Inflammatory macrophage (primary cell): ENCODE measurements at regions not wholly inside any gene's neighbourhood (a gene's known extent, or its start where the extent isn't known, plus 50 kb on each side); places are given as distances from the start of the nearest gene placed in this dataset.
A peak's percentile ranks its signal among the peaks of the same experiment; 100 is the strongest.
"Not testable (repeated sequence)": the region's sequence is repeated elsewhere in the genome, so short reads cannot be mapped to it uniquely, and the experiment has no call there.

ENCODE experiments used
- DNase-seq, 2 donors: peaks; one replicate each; pipeline ENCODE4 v3.0.0-alpha.2; 2020 to 2022

- DNase-seq, result no peak
Measured at GRCh38 chr3:152583963-152584362, 251.0 kb upstream of the P2RY1 start.

GRCh38 chr3:152586974-152587373, 248.0 kb upstream of the P2RY1 start:
- no peak for DNase-seq

- no peak for DNase-seq
Measured at GRCh38 chr3:152587861-152588260, 247.1 kb upstream of the P2RY1 start.

GRCh38 chr3:152589644-152590043, 245.3 kb upstream of the P2RY1 start:
- no peak for DNase-seq

- DNase-seq, result no peak
Measured at GRCh38 chr3:152591515-152591914, 243.4 kb upstream of the P2RY1 start.

- no peak for DNase-seq
Measured at GRCh38 chr3:152593242-152593641, 241.7 kb upstream of the P2RY1 start.

GRCh38 chr3:152595975-152596821, 238.7 kb upstream of the P2RY1 start:
- peak; percentile 48 to 66 for DNase-seq

- DNase-seq, result not testable (repeated sequence)
Measured at GRCh38 chr3:152596832-152597231, 238.1 kb upstream of the P2RY1 start.

GRCh38 chr3:152606146-152606545, 228.8 kb upstream of the P2RY1 start:
- no peak for DNase-seq

- DNase-seq, result no peak
Measured at GRCh38 chr3:152607179-152607578, 227.8 kb upstream of the P2RY1 start.

- no peak for DNase-seq
Measured at GRCh38 chr3:152608696-152609594, 226.0 kb upstream of the P2RY1 start.

GRCh38 chr3:152609891-152610290, 225.0 kb upstream of the P2RY1 start:
- no peak for DNase-seq

- no peak for DNase-seq
Measured at GRCh38 chr3:152610622-152611021, 224.3 kb upstream of the P2RY1 start.

GRCh38 chr3:152611905-152612304, 223.0 kb upstream of the P2RY1 start:
- DNase-seq, result no peak

- DNase-seq, result no peak
Measured at GRCh38 chr3:152613851-152614250, 221.1 kb upstream of the P2RY1 start.

GRCh38 chr3:152615681-152616080, 219.2 kb upstream of the P2RY1 start:
- DNase-seq, result no peak

- no peak for DNase-seq
Measured at GRCh38 chr3:152617609-152618008, 217.3 kb upstream of the P2RY1 start.

- no peak for DNase-seq
Measured at GRCh38 chr3:152618529-152618928, 216.4 kb upstream of the P2RY1 start.

- DNase-seq, result no peak
Measured at GRCh38 chr3:152619691-152620090, 215.2 kb upstream of the P2RY1 start.

GRCh38 chr3:152620395-152620794, 214.5 kb upstream of the P2RY1 start:
- DNase-seq, result no peak

GRCh38 chr3:152621006-152621868, 213.7 kb upstream of the P2RY1 start:
- DNase-seq, result no peak

GRCh38 chr3:152621967-152622810, 212.7 kb upstream of the P2RY1 start:
- DNase-seq, result no peak
